ENCODE measurements at regions not wholly inside any gene's neighbourhood (a gene's known extent, or its start where the extent isn't known, plus 50 kb on each side); places are given as distances from the start of the nearest gene placed in this dataset.

GRCh38 chr4:181982437-181982836 lies 260.8 kb upstream of the TENM3 start:
- TF ChIP-seq, protein P1, sequence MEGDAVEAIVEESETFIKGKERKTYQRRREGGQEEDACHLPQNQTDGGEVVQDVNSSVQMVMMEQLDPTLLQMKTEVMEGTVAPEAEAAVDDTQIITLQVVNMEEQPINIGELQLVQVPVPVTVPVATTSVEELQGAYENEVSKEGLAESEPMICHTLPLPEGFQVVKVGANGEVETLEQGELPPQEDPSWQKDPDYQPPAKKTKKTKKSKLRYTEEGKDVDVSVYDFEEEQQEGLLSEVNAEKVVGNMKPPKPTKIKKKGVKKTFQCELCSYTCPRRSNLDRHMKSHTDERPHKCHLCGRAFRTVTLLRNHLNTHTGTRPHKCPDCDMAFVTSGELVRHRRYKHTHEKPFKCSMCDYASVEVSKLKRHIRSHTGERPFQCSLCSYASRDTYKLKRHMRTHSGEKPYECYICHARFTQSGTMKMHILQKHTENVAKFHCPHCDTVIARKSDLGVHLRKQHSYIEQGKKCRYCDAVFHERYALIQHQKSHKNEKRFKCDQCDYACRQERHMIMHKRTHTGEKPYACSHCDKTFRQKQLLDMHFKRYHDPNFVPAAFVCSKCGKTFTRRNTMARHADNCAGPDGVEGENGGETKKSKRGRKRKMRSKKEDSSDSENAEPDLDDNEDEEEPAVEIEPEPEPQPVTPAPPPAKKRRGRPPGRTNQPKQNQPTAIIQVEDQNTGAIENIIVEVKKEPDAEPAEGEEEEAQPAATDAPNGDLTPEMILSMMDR (IDR thresholded peaks at IDR 0.05; ENCODE audit: borderline replicate concordance, extremely low read depth, low read length, poor library complexity, severe bottlenecking) = no peak
- TF ChIP-seq EZH2 (IDR thresholded peaks at IDR 0.05; ENCODE audit: borderline replicate concordance, low read depth, low read length, severe bottlenecking) = no peak
